K562 (cell line): ENCODE measurements at regions not wholly inside any gene's neighbourhood (a gene's known extent, or its start where the extent isn't known, plus 50 kb on each side); places are given as distances from the start of the nearest gene placed in this dataset.
A peak's percentile ranks its signal among the peaks of the same experiment; 100 is the strongest.
"Not testable (repeated sequence)": the region's sequence is repeated elsewhere in the genome, so short reads cannot be mapped to it uniquely, and the experiment has no call there.

ENCODE experiments used
- ATAC-seq: fragments of 200-7000 bp; cut with Tn5 transposase; 3 replicates; pipeline ENCODE4 v1.9.1; 2020; ENCODE audit warnings: moderate library complexity
- BruUV-seq: library from RNA; stranded (reverse); fragments of 400-500 nt; replicated peaks from 2 replicates; lab custom pipeline; 2021; lab: Mats Ljungman, UMichigan
- CTCF ChIA-PET: fragments of 300-600 bp; formaldehyde crosslinking; extraction: SDS; loops from one replicate; lab custom pipeline; 2021; ENCODE audit warnings: low intra/inter-chr PET ratio; lab: Yijun Ruan, JAX
- POLR2A ChIA-PET: fragments of 300-600, 350-650 bp; sonication (Branson Sonifier 250); formaldehyde crosslinking; extraction: SDS; loops from one replicate; lab custom pipeline; 2021; ENCODE audit warnings: antibody characterized with exemption, inconsistent platforms; lab: Yijun Ruan, JAX
- DNase-seq, 4 experiments: peaks; one replicate each; pipeline versions ENCODE4 v3.0.0 to v3.0.0-alpha.2; 2011 to 2018; ENCODE audit warnings: low spot score in 3 of 4, mixed read lengths in 3 of 4; ENCODE audit errors: extremely low read depth in 1 of 4
- FAIRE-seq: peaks from 2 replicates; lab custom pipeline; 2011; peaks lifted over from hg19 to GRCh38; lab: Jason Lieb, UNC
- H2AFZ ChIP-seq: 2 replicates; pipeline ENCODE4 v1.6.0; 2011; ENCODE audit warnings: low read depth, low read length, control low read depth, inconsistent platforms
- H3K27ac ChIP-seq: fragments of 200-600 bp; 3 replicates; pipeline ENCODE4 v1.8.0; 2011; ENCODE audit warnings: low read depth, mild to moderate bottlenecking, control low read depth, inconsistent platforms, low read length, moderate library complexity, mixed read lengths; ENCODE audit errors: extremely low read depth
- H3K27me3 ChIP-seq, 2 experiments: fragments of 300-600 bp in 1 of 2; 2 replicates in 1 of 2; 3 replicates in 1 of 2; pipeline versions ENCODE4 v1.6.0 to v1.8.0; 2011; ENCODE audit warnings: inconsistent platforms in 2 of 2, low read length in 2 of 2, mild to moderate bottlenecking in 1 of 2, mixed read lengths in 1 of 2, moderate library complexity in 1 of 2; ENCODE audit not compliant: control insufficient read depth in 2 of 2, insufficient read depth in 2 of 2
- H3K36me3 ChIP-seq: fragments of 300-600 bp; 3 replicates; pipeline ENCODE4 v1.8.0; 2011; ENCODE audit warnings: mild to moderate bottlenecking, low read length, inconsistent platforms; ENCODE audit not compliant: control insufficient read depth, insufficient read depth
- H3K4me1 ChIP-seq, 2 experiments: fragments of 200-600 bp in 1 of 2; replicated peaks in 1 of 2; 2 replicates in 1 of 2; 3 replicates in 1 of 2; pipeline versions ENCODE4 v1.5.1 to v1.8.0; 2011; ENCODE audit warnings: inconsistent platforms in 2 of 2, low read length in 2 of 2, mild to moderate bottlenecking in 1 of 2, mixed read lengths in 1 of 2, moderate library complexity in 1 of 2; ENCODE audit not compliant: control insufficient read depth in 2 of 2, insufficient read depth in 2 of 2
- H3K4me2 ChIP-seq: 2 replicates; pipeline ENCODE4 v1.6.1; 2011; ENCODE audit warnings: low read length, control low read depth, inconsistent platforms, mixed read lengths; ENCODE audit not compliant: insufficient read depth
- H3K4me3 ChIP-seq: fragments of 200-600 bp; sonication (generic), shearing (Covaris generic); 2 replicates; pipeline ENCODE4 v1.5.1; 2016; ENCODE audit warnings: control low read depth, inconsistent platforms
- H3K79me2 ChIP-seq: fragments of 200-600 bp; 3 replicates; pipeline ENCODE4 v1.8.0; 2011; ENCODE audit warnings: low read length, inconsistent platforms; ENCODE audit not compliant: control insufficient read depth, insufficient read depth
- H3K9ac ChIP-seq, 2 experiments: 2 replicates each; pipeline versions ENCODE4 v1.6.0 to v1.6.1; 2011; ENCODE audit warnings: low read depth in 2 of 2, low read length in 2 of 2, control low read depth in 1 of 2, inconsistent platforms in 1 of 2, mild to moderate bottlenecking in 1 of 2, mixed read lengths in 1 of 2; ENCODE audit not compliant: insufficient read depth in 1 of 2
- H3K9me1 ChIP-seq: one replicate; pipeline ENCODE4 v1.6.0; 2011; ENCODE audit warnings: inconsistent platforms, mild to moderate bottlenecking, low read length, moderate library complexity; ENCODE audit not compliant: control insufficient read depth, insufficient read depth
- H3K9me3 ChIP-seq: replicated peaks from 2 replicates; pipeline ENCODE4 v1.5.1; 2011; ENCODE audit warnings: low read depth, low read length, inconsistent platforms; ENCODE audit not compliant: control insufficient read depth, insufficient read depth
- H4K20me1 ChIP-seq: replicated peaks from 2 replicates; pipeline ENCODE4 v1.6.1; 2011; ENCODE audit warnings: low read length, inconsistent platforms, mixed read lengths; ENCODE audit not compliant: control insufficient read depth, insufficient read depth
- ARID1B ChIP-seq: fragments of 450-650 bp; IDR thresholded peaks from 2 replicates; pipeline ENCODE4 v1.6.1; 2016; ENCODE audit warnings: antibody characterized with exemption, mild to moderate bottlenecking, inconsistent platforms
- BCOR ChIP-seq: fragments of 450-650 bp; IDR thresholded peaks from 2 replicates; pipeline ENCODE4 v1.6.1; 2016
- CBFA2T2 ChIP-seq: fragments of 450-650 bp; conservative IDR thresholded peaks from 2 replicates; pipeline ENCODE4 v1.6.1; 2017; ENCODE audit warnings: mild to moderate bottlenecking
- CBFA2T3 ChIP-seq: fragments of 450-650 bp; IDR thresholded peaks from 2 replicates; pipeline ENCODE4 v1.6.1; 2017
- CEBPB ChIP-seq: fragments of 450-650 bp; IDR thresholded peaks from 2 replicates; pipeline ENCODE4 v1.6.1; 2016; ENCODE audit warnings: missing genetic modification characterization, missing compliant biosample characterization
- FOXK2 ChIP-seq, 2 experiments: fragments of 450-650 bp; IDR thresholded peaks in 1 of 2; conservative IDR thresholded peaks in 1 of 2; 2 replicates each; pipeline ENCODE4 v1.6.1; 2016; ENCODE audit warnings: low read depth in 2 of 2, mild to moderate bottlenecking in 1 of 2
- KDM1A ChIP-seq, 2 experiments: fragments of 450-650 bp; IDR thresholded peaks; 2 replicates each; pipeline ENCODE4 v1.6.1; 2016; ENCODE audit warnings: mild to moderate bottlenecking in 2 of 2
- NR2C1 ChIP-seq, 2 experiments: fragments of 450-650 bp; IDR thresholded peaks; 2 replicates each; pipeline ENCODE4 v1.6.1; 2017; ENCODE audit warnings: mild to moderate bottlenecking in 2 of 2, antibody characterized with exemption in 1 of 2, inconsistent platforms in 1 of 2, missing compliant biosample characterization in 1 of 2, missing genetic modification characterization in 1 of 2
- TAL1 ChIP-seq: fragments of 450-650 bp; IDR thresholded peaks from 2 replicates; pipeline ENCODE4 v1.6.1; 2016; ENCODE audit warnings: mild to moderate bottlenecking
- TCF3 ChIP-seq: sonication (generic); formaldehyde crosslinking; IDR thresholded peaks from 2 replicates; pipeline ENCODE4 v1.4.0; 2020; ENCODE audit warnings: mild to moderate bottlenecking, missing genetic modification reagents
- TRIM24 ChIP-seq, 2 experiments: fragments of 450-650 bp; IDR thresholded peaks; 2 replicates each; pipeline ENCODE4 v1.6.1; 2016
- WGBS: fragments of 100-300 bp; shearing (Covaris generic); methylation state at CpG from one replicate; pipeline ENCODE4 v1.1.6; 2016; ENCODE audit warnings: low coverage, mixed read lengths; ENCODE audit not compliant: insufficient coverage; ENCODE audit errors: missing lambda C conversion rate; 5-methylcytosine and 5-hydroxymethylcytosine counted together
- in situ Hi-C: fragments of 300-500 bp; cut with MboI; formaldehyde crosslinking; loops from 4 replicates; pipeline ENCODE4 v1.15.0; 2018; ENCODE audit warnings: inconsistent platforms, mixed read lengths
- intact Hi-C: fragments of 100-400 bp; cut with micrococcal nuclease; formaldehyde crosslinking; loops from 2 replicates; pipeline ENCODE4 v1.14.2; 2022
- TF ChIP-seq, protein P1 (sequence below): fragments of 450-650 bp; IDR thresholded peaks from 2 replicates; pipeline ENCODE4 v1.6.1; 2016; ENCODE audit warnings: mild to moderate bottlenecking, moderate library complexity
- TF ChIP-seq, protein P2 (sequence below): sonication (generic); IDR thresholded peaks from 2 replicates; pipeline ENCODE4 v1.6.1; 2016

DNA sequence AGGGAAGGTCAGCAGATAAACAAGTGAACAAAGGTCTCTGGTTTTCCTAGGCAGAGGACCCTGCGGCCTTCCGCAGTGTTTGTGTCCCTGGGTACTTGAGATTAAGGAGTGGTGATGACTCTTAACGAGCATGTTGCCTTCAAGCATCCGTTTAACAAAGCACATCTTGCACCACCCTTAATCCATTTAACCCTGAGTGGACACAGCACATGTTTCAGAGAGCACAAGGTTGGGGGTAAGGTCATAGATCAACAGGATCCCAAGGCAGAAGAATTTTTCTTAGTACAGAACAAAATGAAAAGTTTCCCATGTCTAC, 966.4 kb upstream of the DEFB115 start:
- BruUV-seq; POLR2A ChIA-PET; TF ChIP-seq NR2C1 (tag; IDR thresholded peaks at IDR 0.05): not testable (repeated sequence)
- TF ChIP-seq ARID1B: peak; percentile 59; the same call in 1 of the 2 replicates
- TF ChIP-seq TCF3 (CRISPR knock-in tag): peak; percentile 51; the same call in 1 of the 2 replicates
- peak; percentile 65 for TF ChIP-seq CBFA2T2
- peak; percentile 33; the same call in 1 of the 2 replicates for TF ChIP-seq TAL1
- TF ChIP-seq FOXK2 (conservative IDR thresholded peaks at IDR 0.05 in 1 of 2, IDR thresholded peaks at IDR 0.05 in 1 of 2; ENCODE audit: low read depth in 2 of 2): peak in 1 of 2 experiments; percentile 35; a peak in 2 of 4 replicates
- TF ChIP-seq KDM1A (IDR thresholded peaks at IDR 0.05): peak; percentile 35 to 46; a peak in 3 of 4 replicates
- TF ChIP-seq NR2C1 (IDR thresholded peaks at IDR 0.05): 0 out of 2 replicates have a peak, but pooled peaks have one; percentile 12
- TF ChIP-seq TRIM24 (IDR thresholded peaks at IDR 0.05): peak in 1 of 2 experiments; percentile 46; a peak in 1 of 4 replicates
- TF ChIP-seq, protein P1, sequence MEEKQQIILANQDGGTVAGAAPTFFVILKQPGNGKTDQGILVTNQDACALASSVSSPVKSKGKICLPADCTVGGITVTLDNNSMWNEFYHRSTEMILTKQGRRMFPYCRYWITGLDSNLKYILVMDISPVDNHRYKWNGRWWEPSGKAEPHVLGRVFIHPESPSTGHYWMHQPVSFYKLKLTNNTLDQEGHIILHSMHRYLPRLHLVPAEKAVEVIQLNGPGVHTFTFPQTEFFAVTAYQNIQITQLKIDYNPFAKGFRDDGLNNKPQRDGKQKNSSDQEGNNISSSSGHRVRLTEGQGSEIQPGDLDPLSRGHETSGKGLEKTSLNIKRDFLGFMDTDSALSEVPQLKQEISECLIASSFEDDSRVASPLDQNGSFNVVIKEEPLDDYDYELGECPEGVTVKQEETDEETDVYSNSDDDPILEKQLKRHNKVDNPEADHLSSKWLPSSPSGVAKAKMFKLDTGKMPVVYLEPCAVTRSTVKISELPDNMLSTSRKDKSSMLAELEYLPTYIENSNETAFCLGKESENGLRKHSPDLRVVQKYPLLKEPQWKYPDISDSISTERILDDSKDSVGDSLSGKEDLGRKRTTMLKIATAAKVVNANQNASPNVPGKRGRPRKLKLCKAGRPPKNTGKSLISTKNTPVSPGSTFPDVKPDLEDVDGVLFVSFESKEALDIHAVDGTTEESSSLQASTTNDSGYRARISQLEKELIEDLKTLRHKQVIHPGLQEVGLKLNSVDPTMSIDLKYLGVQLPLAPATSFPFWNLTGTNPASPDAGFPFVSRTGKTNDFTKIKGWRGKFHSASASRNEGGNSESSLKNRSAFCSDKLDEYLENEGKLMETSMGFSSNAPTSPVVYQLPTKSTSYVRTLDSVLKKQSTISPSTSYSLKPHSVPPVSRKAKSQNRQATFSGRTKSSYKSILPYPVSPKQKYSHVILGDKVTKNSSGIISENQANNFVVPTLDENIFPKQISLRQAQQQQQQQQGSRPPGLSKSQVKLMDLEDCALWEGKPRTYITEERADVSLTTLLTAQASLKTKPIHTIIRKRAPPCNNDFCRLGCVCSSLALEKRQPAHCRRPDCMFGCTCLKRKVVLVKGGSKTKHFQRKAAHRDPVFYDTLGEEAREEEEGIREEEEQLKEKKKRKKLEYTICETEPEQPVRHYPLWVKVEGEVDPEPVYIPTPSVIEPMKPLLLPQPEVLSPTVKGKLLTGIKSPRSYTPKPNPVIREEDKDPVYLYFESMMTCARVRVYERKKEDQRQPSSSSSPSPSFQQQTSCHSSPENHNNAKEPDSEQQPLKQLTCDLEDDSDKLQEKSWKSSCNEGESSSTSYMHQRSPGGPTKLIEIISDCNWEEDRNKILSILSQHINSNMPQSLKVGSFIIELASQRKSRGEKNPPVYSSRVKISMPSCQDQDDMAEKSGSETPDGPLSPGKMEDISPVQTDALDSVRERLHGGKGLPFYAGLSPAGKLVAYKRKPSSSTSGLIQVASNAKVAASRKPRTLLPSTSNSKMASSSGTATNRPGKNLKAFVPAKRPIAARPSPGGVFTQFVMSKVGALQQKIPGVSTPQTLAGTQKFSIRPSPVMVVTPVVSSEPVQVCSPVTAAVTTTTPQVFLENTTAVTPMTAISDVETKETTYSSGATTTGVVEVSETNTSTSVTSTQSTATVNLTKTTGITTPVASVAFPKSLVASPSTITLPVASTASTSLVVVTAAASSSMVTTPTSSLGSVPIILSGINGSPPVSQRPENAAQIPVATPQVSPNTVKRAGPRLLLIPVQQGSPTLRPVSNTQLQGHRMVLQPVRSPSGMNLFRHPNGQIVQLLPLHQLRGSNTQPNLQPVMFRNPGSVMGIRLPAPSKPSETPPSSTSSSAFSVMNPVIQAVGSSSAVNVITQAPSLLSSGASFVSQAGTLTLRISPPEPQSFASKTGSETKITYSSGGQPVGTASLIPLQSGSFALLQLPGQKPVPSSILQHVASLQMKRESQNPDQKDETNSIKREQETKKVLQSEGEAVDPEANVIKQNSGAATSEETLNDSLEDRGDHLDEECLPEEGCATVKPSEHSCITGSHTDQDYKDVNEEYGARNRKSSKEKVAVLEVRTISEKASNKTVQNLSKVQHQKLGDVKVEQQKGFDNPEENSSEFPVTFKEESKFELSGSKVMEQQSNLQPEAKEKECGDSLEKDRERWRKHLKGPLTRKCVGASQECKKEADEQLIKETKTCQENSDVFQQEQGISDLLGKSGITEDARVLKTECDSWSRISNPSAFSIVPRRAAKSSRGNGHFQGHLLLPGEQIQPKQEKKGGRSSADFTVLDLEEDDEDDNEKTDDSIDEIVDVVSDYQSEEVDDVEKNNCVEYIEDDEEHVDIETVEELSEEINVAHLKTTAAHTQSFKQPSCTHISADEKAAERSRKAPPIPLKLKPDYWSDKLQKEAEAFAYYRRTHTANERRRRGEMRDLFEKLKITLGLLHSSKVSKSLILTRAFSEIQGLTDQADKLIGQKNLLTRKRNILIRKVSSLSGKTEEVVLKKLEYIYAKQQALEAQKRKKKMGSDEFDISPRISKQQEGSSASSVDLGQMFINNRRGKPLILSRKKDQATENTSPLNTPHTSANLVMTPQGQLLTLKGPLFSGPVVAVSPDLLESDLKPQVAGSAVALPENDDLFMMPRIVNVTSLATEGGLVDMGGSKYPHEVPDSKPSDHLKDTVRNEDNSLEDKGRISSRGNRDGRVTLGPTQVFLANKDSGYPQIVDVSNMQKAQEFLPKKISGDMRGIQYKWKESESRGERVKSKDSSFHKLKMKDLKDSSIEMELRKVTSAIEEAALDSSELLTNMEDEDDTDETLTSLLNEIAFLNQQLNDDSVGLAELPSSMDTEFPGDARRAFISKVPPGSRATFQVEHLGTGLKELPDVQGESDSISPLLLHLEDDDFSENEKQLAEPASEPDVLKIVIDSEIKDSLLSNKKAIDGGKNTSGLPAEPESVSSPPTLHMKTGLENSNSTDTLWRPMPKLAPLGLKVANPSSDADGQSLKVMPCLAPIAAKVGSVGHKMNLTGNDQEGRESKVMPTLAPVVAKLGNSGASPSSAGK: peak; percentile 30; the same call in 1 of the 2 replicates
- TF ChIP-seq BCOR: peak; percentile 3; the same call in 1 of the 2 replicates
- TF ChIP-seq, protein P2, sequence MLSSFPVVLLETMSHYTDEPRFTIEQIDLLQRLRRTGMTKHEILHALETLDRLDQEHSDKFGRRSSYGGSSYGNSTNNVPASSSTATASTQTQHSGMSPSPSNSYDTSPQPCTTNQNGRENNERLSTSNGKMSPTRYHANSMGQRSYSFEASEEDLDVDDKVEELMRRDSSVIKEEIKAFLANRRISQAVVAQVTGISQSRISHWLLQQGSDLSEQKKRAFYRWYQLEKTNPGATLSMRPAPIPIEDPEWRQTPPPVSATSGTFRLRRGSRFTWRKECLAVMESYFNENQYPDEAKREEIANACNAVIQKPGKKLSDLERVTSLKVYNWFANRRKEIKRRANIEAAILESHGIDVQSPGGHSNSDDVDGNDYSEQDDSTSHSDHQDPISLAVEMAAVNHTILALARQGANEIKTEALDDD: peak; percentile 57
- TF ChIP-seq CBFA2T3: peak; percentile 79
- TF ChIP-seq CEBPB (tag): 0 out of 2 replicates have a peak, but pooled peaks have one; percentile 29

More for the DNA sequence above, 966.4 kb upstream of the DEFB115 start:
- H2AFZ ChIP-seq, H3K9me1 ChIP-seq, H3K27me3 ChIP-seq, DNase-seq, intact Hi-C loops, H3K9me3 ChIP-seq, H3K9ac ChIP-seq, H3K79me2 ChIP-seq, H3K4me2 ChIP-seq, H4K20me1 ChIP-seq, FAIRE-seq, H3K4me3 ChIP-seq, H3K36me3 ChIP-seq, CTCF ChIA-PET, in situ Hi-C loops: not testable (repeated sequence)
- WGBS: 0% methylated on average over 2 of the region's 4 CpGs
- Histone ChIP-seq H3K27ac (peak overlapping the region; percentile 62; the same call in 2 of the 3 replicates), H3K4me1 (peaks cover 0 to 19% of the 10 kb centered on the region in 2 experiments; a peak in 4 of 5 replicates)
- ATAC-seq: peak; percentile 63
